C4-2B (cell line): ENCODE measurements at regions not wholly inside any gene's neighbourhood (a gene's known extent, or its start where the extent isn't known, plus 50 kb on each side); places are given as distances from the start of the nearest gene placed in this dataset.

Experiments
- CTCF ChIP-seq: fragments of 450-650 bp; conservative IDR thresholded peaks from 2 replicates; pipeline ENCODE4 v1.5.1; 2017; ENCODE audit warnings: mild to moderate bottlenecking
- ZFX ChIP-seq: fragments of 450-650 bp; IDR thresholded peaks from 2 replicates; pipeline ENCODE4 v1.6.1; 2017

GRCh38 chr21:39093526-39093925, 89.7 kb downstream of the PSMG1 start:
- no peak for TF ChIP-seq CTCF
- TF ChIP-seq ZFX, result no peak
